ENCODE measurements at regions not wholly inside any gene's neighbourhood (a gene's known extent, or its start where the extent isn't known, plus 50 kb on each side); places are given as distances from the start of the nearest gene placed in this dataset.
"Not testable (repeated sequence)": the region's sequence is repeated elsewhere in the genome, so short reads cannot be mapped to it uniquely, and the experiment has no call there.

- POLR2A ChIA-PET: no interaction called here
- TF ChIP-seq, protein P1, sequence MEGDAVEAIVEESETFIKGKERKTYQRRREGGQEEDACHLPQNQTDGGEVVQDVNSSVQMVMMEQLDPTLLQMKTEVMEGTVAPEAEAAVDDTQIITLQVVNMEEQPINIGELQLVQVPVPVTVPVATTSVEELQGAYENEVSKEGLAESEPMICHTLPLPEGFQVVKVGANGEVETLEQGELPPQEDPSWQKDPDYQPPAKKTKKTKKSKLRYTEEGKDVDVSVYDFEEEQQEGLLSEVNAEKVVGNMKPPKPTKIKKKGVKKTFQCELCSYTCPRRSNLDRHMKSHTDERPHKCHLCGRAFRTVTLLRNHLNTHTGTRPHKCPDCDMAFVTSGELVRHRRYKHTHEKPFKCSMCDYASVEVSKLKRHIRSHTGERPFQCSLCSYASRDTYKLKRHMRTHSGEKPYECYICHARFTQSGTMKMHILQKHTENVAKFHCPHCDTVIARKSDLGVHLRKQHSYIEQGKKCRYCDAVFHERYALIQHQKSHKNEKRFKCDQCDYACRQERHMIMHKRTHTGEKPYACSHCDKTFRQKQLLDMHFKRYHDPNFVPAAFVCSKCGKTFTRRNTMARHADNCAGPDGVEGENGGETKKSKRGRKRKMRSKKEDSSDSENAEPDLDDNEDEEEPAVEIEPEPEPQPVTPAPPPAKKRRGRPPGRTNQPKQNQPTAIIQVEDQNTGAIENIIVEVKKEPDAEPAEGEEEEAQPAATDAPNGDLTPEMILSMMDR (IDR thresholded peaks at IDR 0.05; ENCODE audit: control extremely low read depth, extremely low read depth, low read depth, missing control alignments): no peak
Measured at GRCh38 chr5:126677121-126677520, 76.4 kb downstream of the PHAX start.

GRCh38 chr5:126680191-126680817, 79.6 kb downstream of the PHAX start:
- ChIA-PET POLR2A (interaction anchor here (1.8 kb wide), 1 partner anchor 97 kb away, joined by 11 read pairs; the partner anchor contains the start of gene LMNB1), CTCF (interaction anchor here (0.9 to 17.6 kb wide), 8 partner anchors 67 to 143 kb away, joined by 3 to 319 read pairs (median 4); partner anchors contain the start of gene LMNB1)
- DNase-seq (ENCODE audit: extremely low spot score): peak; percentile 22
- TF ChIP-seq, protein P1 (IDR thresholded peaks at IDR 0.05; ENCODE audit: control extremely low read depth, extremely low read depth, low read depth, missing control alignments): no peak

More at GRCh38 chr5:126677121-126677520, 76.4 kb downstream of the PHAX start:
- CTCF ChIA-PET: interaction anchor here (0.6 to 17.6 kb wide), 21 partner anchors 9 to 775 kb away, joined by 3 to 319 read pairs (median 5); partner anchors contain the start of gene LMNB1
- DNase-seq (ENCODE audit: extremely low spot score): no peak

DNA sequence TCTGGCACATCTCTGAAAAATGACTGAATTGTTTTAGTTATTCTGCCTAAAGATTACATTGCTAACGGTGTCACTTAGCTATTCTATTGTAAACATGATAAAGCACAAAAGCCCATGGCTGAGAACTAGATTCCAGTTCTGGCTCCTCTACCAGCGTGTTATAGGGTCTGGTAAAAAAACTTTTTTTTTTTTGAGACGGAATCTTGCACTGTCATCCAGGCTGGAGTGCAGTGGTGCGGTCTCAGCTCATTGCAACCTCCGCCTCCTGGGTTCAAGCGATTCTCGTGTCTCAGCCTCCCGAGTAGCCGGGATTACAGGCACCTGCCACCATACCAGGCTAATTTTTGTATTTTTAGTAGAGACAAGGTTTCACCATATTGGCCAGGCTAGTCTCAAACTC, 80.6 kb downstream of the PHAX start:
- not testable (repeated sequence) for DNase-seq (ENCODE audit: extremely low spot score)
- ChIA-PET CTCF (interaction anchor here (1.2 to 17.6 kb wide), 4 partner anchors 97 to 142 kb away, joined by 3 to 319 read pairs (median 72); partner anchors contain the start of gene LMNB1), POLR2A (interaction anchor here (1.8 kb wide), 1 partner anchor 96 kb away, joined by 11 read pairs; the partner anchor contains the start of gene LMNB1)

DNA sequence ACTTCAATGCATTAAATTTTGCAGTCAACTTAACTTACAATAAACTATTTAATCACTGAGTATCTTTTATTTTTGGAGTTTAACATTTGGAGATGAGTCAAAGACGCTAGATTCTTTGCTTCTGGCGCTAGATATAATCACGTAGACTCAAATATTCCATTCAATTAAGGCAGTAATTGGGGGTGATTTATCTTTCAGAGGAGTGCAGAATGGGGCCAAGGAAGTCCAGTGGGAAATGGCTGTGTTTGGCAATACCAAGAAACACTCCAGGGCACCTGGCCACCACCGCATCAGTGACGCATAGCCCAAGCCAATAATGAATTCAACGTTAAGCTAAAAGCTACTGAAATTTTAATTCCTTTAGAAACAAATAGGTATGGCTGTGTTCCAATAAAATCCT, 81.2 kb downstream of the PHAX start:
- CTCF ChIA-PET: interaction anchor here (1.2 to 17.6 kb wide), 3 partner anchors 96 to 129 kb away, joined by 4 to 319 read pairs (median 140); partner anchors contain the start of gene LMNB1
- TF ChIP-seq, protein P1 (IDR thresholded peaks at IDR 0.05; ENCODE audit: control extremely low read depth, extremely low read depth, low read depth, missing control alignments): no peak
- POLR2A ChIA-PET: no interaction called here
- no peak for DNase-seq (ENCODE audit: extremely low spot score)

GRCh38 chr5:126682856-126683255, 82.1 kb downstream of the PHAX start:
- CTCF ChIA-PET: interaction anchor here (1.6 to 17.6 kb wide), 3 partner anchors 36 to 120 kb away, joined by 3 to 319 read pairs (median 140); partner anchors contain the start of gene LMNB1
- POLR2A ChIA-PET: no interaction called here
- DNase-seq (ENCODE audit: extremely low spot score): no peak
- TF ChIP-seq, protein P1 (IDR thresholded peaks at IDR 0.05; ENCODE audit: control extremely low read depth, extremely low read depth, low read depth, missing control alignments): no peak

DNA sequence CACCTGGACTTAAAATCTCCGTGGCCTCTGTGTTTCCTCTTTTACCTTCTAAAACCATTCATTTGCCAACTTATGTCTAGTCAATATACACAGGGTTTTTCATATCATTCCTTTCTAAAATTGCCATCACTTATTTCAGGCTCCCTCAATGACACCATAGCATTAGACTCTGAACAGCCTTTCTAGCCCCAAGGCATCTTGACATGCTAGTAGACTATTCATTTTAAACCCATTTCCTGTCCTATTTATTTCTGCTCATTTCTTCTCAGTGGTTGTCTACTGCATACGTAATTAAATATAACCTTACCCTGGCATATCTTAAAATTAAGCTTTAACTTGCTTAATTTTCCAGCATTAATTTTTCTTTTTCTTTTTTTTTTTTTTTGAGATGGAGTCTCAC, 83.2 kb downstream of the PHAX start:
- CTCF ChIA-PET: interaction anchor here (1.1 to 17.6 kb wide), 4 partner anchors 7 to 118 kb away, joined by 3 to 319 read pairs (median 25); partner anchors contain the start of gene LMNB1

DNA sequence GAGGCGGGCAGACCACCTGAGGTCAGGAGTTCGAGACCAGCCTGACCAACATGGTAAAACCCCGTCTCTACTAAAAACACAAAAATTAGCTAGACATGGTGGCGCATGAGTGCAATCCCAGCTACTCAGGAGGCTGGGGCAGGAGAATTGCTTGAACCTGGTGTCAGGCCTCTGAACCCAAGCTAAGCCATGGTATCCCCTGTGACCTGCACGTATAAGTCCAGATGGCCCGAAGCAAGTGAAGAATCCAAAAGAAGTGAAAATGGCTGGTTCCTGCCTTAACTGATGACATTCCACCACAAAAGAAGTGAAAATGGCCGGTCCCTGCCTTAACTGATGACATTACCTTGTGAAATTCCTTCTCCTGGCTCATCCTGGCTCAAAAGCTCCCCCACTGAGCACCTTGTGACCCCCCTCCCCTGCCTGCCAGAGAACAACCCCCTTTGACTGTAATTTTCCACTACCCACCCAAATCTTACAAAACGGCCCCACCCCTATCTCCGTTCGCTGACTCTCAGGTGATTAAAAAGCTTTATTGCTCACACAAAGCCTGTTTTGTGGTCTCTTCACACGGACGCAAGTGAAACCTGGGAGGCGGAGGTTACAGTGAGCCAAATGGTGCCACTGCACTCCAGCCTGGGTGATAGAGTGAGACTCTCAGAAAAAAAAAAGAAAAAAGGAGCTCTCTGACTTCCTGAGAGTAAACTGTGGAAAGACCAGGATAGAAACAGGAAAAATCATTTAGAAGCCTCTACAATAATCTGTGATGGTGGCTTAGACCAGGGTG, 84.1 kb downstream of the PHAX start:
- ChIA-PET POLR2A (interaction anchor here (0.5 to 0.7 kb wide), 2 partner anchors 9 to 15 kb away, joined by 3 to 6 read pairs; no protein-coding TSS in a partner anchor), CTCF (interaction anchor here (1.1 to 17.6 kb wide), 6 partner anchors 8 to 121 kb away, joined by 3 to 319 read pairs (median 6); partner anchors contain the start of gene LMNB1)
- DNase-seq (ENCODE audit: extremely low spot score): not testable (repeated sequence)

More for the DNA sequence above, 83.2 kb downstream of the PHAX start:
- POLR2A ChIA-PET: no interaction called here
- TF ChIP-seq, protein P1 (IDR thresholded peaks at IDR 0.05; ENCODE audit: control extremely low read depth, extremely low read depth, low read depth, missing control alignments): no peak
- DNase-seq (ENCODE audit: extremely low spot score): no peak
